K562 (cell line): ENCODE measurements at regions not wholly inside any gene's neighbourhood (a gene's known extent, or its start where the extent isn't known, plus 50 kb on each side); places are given as distances from the start of the nearest gene placed in this dataset.

ENCODE experiments used
- ATAC-seq: fragments of 200-7000 bp; cut with Tn5 transposase; 3 replicates; pipeline ENCODE4 v1.9.1; 2020; ENCODE audit warnings: moderate library complexity
- BruUV-seq: library from RNA; stranded (reverse); fragments of 400-500 nt; replicated peaks from 2 replicates; lab custom pipeline; 2021; lab: Mats Ljungman, UMichigan
- CTCF ChIA-PET: fragments of 300-600 bp; formaldehyde crosslinking; extraction: SDS; loops from one replicate; lab custom pipeline; 2021; ENCODE audit warnings: low intra/inter-chr PET ratio; lab: Yijun Ruan, JAX
- POLR2A ChIA-PET: fragments of 300-600, 350-650 bp; sonication (Branson Sonifier 250); formaldehyde crosslinking; extraction: SDS; loops from one replicate; lab custom pipeline; 2021; ENCODE audit warnings: antibody characterized with exemption, inconsistent platforms; lab: Yijun Ruan, JAX
- DNase-seq, 4 experiments: peaks; one replicate each; pipeline versions ENCODE4 v3.0.0 to v3.0.0-alpha.2; 2011 to 2018; ENCODE audit warnings: low spot score in 3 of 4, mixed read lengths in 3 of 4; ENCODE audit errors: extremely low read depth in 1 of 4
- FAIRE-seq: peaks from 2 replicates; lab custom pipeline; 2011; peaks lifted over from hg19 to GRCh38; lab: Jason Lieb, UNC
- H2AFZ ChIP-seq: 2 replicates; pipeline ENCODE4 v1.6.0; 2011; ENCODE audit warnings: low read depth, low read length, control low read depth, inconsistent platforms
- H3K27ac ChIP-seq: fragments of 200-600 bp; 3 replicates; pipeline ENCODE4 v1.8.0; 2011; ENCODE audit warnings: low read depth, mild to moderate bottlenecking, control low read depth, inconsistent platforms, low read length, moderate library complexity, mixed read lengths; ENCODE audit errors: extremely low read depth
- H3K27me3 ChIP-seq, 2 experiments: fragments of 300-600 bp in 1 of 2; 2 replicates in 1 of 2; 3 replicates in 1 of 2; pipeline versions ENCODE4 v1.6.0 to v1.8.0; 2011; ENCODE audit warnings: inconsistent platforms in 2 of 2, low read length in 2 of 2, mild to moderate bottlenecking in 1 of 2, mixed read lengths in 1 of 2, moderate library complexity in 1 of 2; ENCODE audit not compliant: control insufficient read depth in 2 of 2, insufficient read depth in 2 of 2
- H3K36me3 ChIP-seq: fragments of 300-600 bp; 3 replicates; pipeline ENCODE4 v1.8.0; 2011; ENCODE audit warnings: mild to moderate bottlenecking, low read length, inconsistent platforms; ENCODE audit not compliant: control insufficient read depth, insufficient read depth
- H3K4me1 ChIP-seq, 2 experiments: fragments of 200-600 bp in 1 of 2; replicated peaks in 1 of 2; 2 replicates in 1 of 2; 3 replicates in 1 of 2; pipeline versions ENCODE4 v1.5.1 to v1.8.0; 2011; ENCODE audit warnings: inconsistent platforms in 2 of 2, low read length in 2 of 2, mild to moderate bottlenecking in 1 of 2, mixed read lengths in 1 of 2, moderate library complexity in 1 of 2; ENCODE audit not compliant: control insufficient read depth in 2 of 2, insufficient read depth in 2 of 2
- H3K4me2 ChIP-seq: 2 replicates; pipeline ENCODE4 v1.6.1; 2011; ENCODE audit warnings: low read length, control low read depth, inconsistent platforms, mixed read lengths; ENCODE audit not compliant: insufficient read depth
- H3K4me3 ChIP-seq: fragments of 200-600 bp; sonication (generic), shearing (Covaris generic); 2 replicates; pipeline ENCODE4 v1.5.1; 2016; ENCODE audit warnings: control low read depth, inconsistent platforms
- H3K79me2 ChIP-seq: fragments of 200-600 bp; 3 replicates; pipeline ENCODE4 v1.8.0; 2011; ENCODE audit warnings: low read length, inconsistent platforms; ENCODE audit not compliant: control insufficient read depth, insufficient read depth
- H3K9ac ChIP-seq, 2 experiments: 2 replicates each; pipeline versions ENCODE4 v1.6.0 to v1.6.1; 2011; ENCODE audit warnings: low read depth in 2 of 2, low read length in 2 of 2, control low read depth in 1 of 2, inconsistent platforms in 1 of 2, mild to moderate bottlenecking in 1 of 2, mixed read lengths in 1 of 2; ENCODE audit not compliant: insufficient read depth in 1 of 2
- H3K9me1 ChIP-seq: one replicate; pipeline ENCODE4 v1.6.0; 2011; ENCODE audit warnings: inconsistent platforms, mild to moderate bottlenecking, low read length, moderate library complexity; ENCODE audit not compliant: control insufficient read depth, insufficient read depth
- H3K9me3 ChIP-seq: replicated peaks from 2 replicates; pipeline ENCODE4 v1.5.1; 2011; ENCODE audit warnings: low read depth, low read length, inconsistent platforms; ENCODE audit not compliant: control insufficient read depth, insufficient read depth
- H4K20me1 ChIP-seq: replicated peaks from 2 replicates; pipeline ENCODE4 v1.6.1; 2011; ENCODE audit warnings: low read length, inconsistent platforms, mixed read lengths; ENCODE audit not compliant: control insufficient read depth, insufficient read depth
- ARID3B ChIP-seq: fragments of 250-450 bp; sonication (Bioruptor Pico); IDR thresholded peaks from 2 replicates; pipeline ENCODE4 v1.4.0; 2020; ENCODE audit warnings: borderline replicate concordance
- ATF1 ChIP-seq, 2 experiments: fragments of 450-650 bp in 1 of 2; IDR thresholded peaks; 2 replicates each; pipeline ENCODE4 v1.6.1; 2016; ENCODE audit warnings: missing compliant biosample characterization in 1 of 2, missing genetic modification characterization in 1 of 2
- FIP1L1 ChIP-seq: fragments of 200-400 bp; formaldehyde crosslinking; IDR thresholded peaks from 2 replicates; pipeline ENCODE4 v1.6.1; 2018; ENCODE audit warnings: mild to moderate bottlenecking, low read depth, low read length; ENCODE audit not compliant: poor library complexity, severe bottlenecking
- FOXM1 ChIP-seq, 2 experiments: fragments of 450-650 bp in 1 of 2; sonication (generic) in 1 of 2; formaldehyde crosslinking in 1 of 2; IDR thresholded peaks; 2 replicates each; pipeline versions ENCODE4 v1.6.1 to v1.9.0; 2017 to 2022; ENCODE audit warnings: low read depth in 2 of 2, mild to moderate bottlenecking in 2 of 2, missing genetic modification reagents in 1 of 2, moderate library complexity in 1 of 2
- HBP1 ChIP-seq: fragments of 450-650 bp; formaldehyde crosslinking; IDR thresholded peaks from 2 replicates; pipeline ENCODE4 v1.4.0; 2022; ENCODE audit warnings: missing genetic modification characterization
- MAFG ChIP-seq: fragments of 450-650 bp; conservative IDR thresholded peaks from 2 replicates; pipeline ENCODE4 v1.6.1; 2016; ENCODE audit warnings: missing genetic modification characterization, missing compliant biosample characterization
- ZBTB17 ChIP-seq: fragments of 450-650 bp; formaldehyde crosslinking; IDR thresholded peaks from 2 replicates; pipeline ENCODE4 v1.4.0; 2020; ENCODE audit warnings: mild to moderate bottlenecking
- ZNF24 ChIP-seq: fragments of 450-650 bp; IDR thresholded peaks from 2 replicates; pipeline ENCODE4 v1.6.1; 2016
- ZNF3 ChIP-seq: fragments of 250-450 bp; sonication (Bioruptor Pico); IDR thresholded peaks from 2 replicates; pipeline ENCODE4 v1.5.0; 2021; ENCODE audit warnings: mild to moderate bottlenecking, moderate library complexity
- ZNF316 ChIP-seq: fragments of 450-650 bp; IDR thresholded peaks from 2 replicates; pipeline ENCODE4 v1.6.1; 2016
- WGBS: fragments of 100-300 bp; shearing (Covaris generic); methylation state at CpG from one replicate; pipeline ENCODE4 v1.1.6; 2016; ENCODE audit warnings: low coverage, mixed read lengths; ENCODE audit not compliant: insufficient coverage; ENCODE audit errors: missing lambda C conversion rate; 5-methylcytosine and 5-hydroxymethylcytosine counted together
- in situ Hi-C: fragments of 300-500 bp; cut with MboI; formaldehyde crosslinking; loops from 4 replicates; pipeline ENCODE4 v1.15.0; 2018; ENCODE audit warnings: inconsistent platforms, mixed read lengths
- intact Hi-C: fragments of 100-400 bp; cut with micrococcal nuclease; formaldehyde crosslinking; loops from 2 replicates; pipeline ENCODE4 v1.14.2; 2022

- no peak for TF ChIP-seq ARID3B (CRISPR knock-in tag)
- TF ChIP-seq HBP1 (CRISPR knock-in tag) = no peak
- no peak for TF ChIP-seq ZNF3 (CRISPR knock-in tag)
- TF ChIP-seq ZBTB17 (CRISPR knock-in tag) = no peak
Measured at GRCh38 chr16:86392436-86393152, 117.7 kb upstream of the FOXF1 start (continued).

GRCh38 chr16:86393907-86394626 lies 116.3 kb upstream of the FOXF1 start:
- ChIA-PET CTCF (no interaction called here), POLR2A (no interaction called here)
- DNase-seq = no peak
- in situ Hi-C loops (no loop called here), intact Hi-C loops (no loop called here)
- peak; percentile 46 for FAIRE-seq
- H3K4me1 ChIP-seq = no peaks in the 10 kb centered on the region; a peak in 1 of 5 replicates
- no peaks in the 10 kb centered on the region for H3K36me3 ChIP-seq
- WGBS = 0% methylated on average over 8 of the region's 9 CpGs
- H3K9ac ChIP-seq = no peak overlapping the region
- no peaks in the 10 kb centered on the region for H3K9me1 ChIP-seq
- TF ChIP-seq FOXM1 (IDR thresholded peaks at IDR 0.05; ENCODE audit: low read depth) (no peak), FOXM1 (CRISPR knock-in tag; IDR thresholded peaks at IDR 0.05; ENCODE audit: low read depth) (no peak), ZNF316 (peak; percentile 42), ZNF24 (no peak), FIP1L1 (no peak), MAFG (tag) (peak; percentile 53), ATF1 (CRISPR knock-in tag; IDR thresholded peaks at IDR 0.05) (no peak), ATF1 (tag; IDR thresholded peaks at IDR 0.05) (peak; percentile 15; the same call in 1 of the 2 replicates)
- TF ChIP-seq, all 486 proteins: peak for 3
- H3K4me2 ChIP-seq = no peak overlapping the region
- no peaks in the 10 kb centered on the region for H3K9me3 ChIP-seq
- no TSS peak for BruUV-seq
- no peak overlapping the region for H3K27ac ChIP-seq
- H3K79me2 ChIP-seq = no peaks in the 10 kb centered on the region
- no peaks in the 10 kb centered on the region for H4K20me1 ChIP-seq
- H3K27me3 ChIP-seq = peaks cover 12 to 31% of the 10 kb centered on the region in 2 experiments
- no peak overlapping the region for H2AFZ ChIP-seq
- H3K4me3 ChIP-seq = no peak overlapping the region
- ATAC-seq = no peak
